NOMO-1 (cell line): ENCODE measurements at regions not wholly inside any gene's neighbourhood (a gene's known extent, or its start where the extent isn't known, plus 50 kb on each side); places are given as distances from the start of the nearest gene placed in this dataset.
"Not testable (repeated sequence)": the region's sequence is repeated elsewhere in the genome, so short reads cannot be mapped to it uniquely, and the experiment has no call there.

ENCODE experiments used
- DNase-seq, 2 experiments: peaks; one replicate each; lab custom pipeline; 2025; ENCODE audit not compliant: unreplicated experiment in 2 of 2; lab: John Stamatoyannopoulos, UW

DNA sequence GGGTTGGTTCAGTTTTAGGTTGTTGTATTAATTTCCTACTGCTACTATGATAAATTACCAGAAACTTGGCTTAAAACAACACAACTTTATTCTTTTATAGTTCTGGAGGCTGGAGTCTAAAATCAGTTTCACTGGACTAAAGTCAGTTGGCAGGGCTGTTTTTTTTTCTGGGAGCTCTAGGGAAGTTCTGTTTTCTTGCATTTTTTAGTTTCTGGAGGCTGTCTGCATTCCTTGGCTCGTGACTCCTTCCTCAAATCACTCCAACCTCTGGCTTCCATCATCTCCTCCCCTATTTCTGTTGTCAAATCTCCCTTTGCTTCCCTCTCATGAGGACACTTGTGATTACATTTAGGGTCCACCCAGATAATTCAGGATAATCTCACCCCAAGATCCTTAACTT is 51.3 kb upstream of the SUB1 start:
- no peak for DNase-seq

DNA sequence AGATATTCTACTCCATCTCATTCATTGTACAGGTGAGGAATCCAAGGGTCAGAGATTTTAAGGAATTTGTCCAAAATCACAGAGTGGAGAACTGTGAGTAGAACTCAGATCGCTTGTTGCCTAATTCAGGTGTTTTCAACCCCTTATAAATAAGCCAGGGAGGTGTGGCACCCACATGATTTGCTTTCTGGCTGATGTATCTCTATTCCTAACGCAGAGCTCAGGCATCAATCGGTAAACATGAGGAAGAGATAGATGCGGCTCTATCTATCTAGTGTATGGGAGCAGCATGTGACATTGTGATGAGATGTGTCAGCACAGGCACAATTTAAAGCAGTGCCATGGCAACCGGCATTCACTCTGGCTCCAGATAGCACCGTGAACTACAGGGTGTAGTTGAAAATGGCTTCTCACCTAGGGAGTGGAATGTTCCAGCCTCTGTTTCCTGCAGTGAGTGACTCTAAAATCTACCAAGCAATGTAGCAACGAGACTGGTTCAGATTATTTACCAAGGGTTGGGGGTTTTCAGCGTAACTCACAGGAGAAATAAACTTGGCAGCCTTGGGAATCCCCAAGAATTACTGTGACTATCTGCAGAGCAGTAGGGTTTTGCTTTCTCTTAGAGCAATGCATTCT is 53.4 kb upstream of the SUB1 start:
- DNase-seq, result peak in 1 of 2 experiments; percentile 56

DNA sequence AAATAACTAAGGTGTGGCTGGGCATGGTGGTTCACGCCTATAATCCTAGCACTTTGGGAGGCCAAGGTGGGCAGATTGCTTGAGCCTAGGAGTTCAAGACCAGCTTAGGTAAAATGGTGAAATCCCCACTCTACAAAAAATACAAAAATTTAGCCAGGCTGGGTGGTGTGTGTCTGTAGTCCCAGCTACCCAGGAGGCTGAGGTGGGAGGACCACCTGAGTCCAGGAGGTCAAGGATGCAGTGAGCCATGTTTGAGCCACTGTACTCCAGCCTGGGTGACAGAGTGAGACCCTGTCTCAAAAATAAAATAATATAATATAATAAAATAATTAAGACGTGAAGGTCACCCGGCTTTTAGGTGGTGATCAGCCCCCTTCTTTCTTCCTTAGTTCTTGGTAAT is 58.0 kb upstream of the SUB1 start:
- DNase-seq, result not testable (repeated sequence)

DNA sequence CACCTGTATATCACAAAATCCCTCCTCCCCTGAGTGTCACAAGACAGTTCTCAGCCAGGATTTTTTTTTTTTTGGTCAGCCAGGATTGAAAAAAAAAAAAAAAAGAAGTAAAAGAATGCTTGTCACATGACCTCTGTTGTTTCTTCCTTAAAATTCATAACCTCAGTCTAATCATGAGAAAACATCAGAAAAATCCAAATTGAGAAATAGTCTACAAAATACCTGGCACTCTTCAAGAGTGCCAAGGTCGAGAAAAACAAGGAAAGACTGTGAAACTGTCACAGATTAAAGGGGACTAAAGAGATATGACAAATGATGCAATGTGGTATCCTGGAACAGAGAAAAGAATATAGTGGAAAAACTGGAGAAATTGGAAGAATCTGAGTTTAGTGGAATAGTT is 58.5 kb upstream of the SUB1 start:
- peak in 1 of 2 experiments; percentile 63 for DNase-seq

DNA sequence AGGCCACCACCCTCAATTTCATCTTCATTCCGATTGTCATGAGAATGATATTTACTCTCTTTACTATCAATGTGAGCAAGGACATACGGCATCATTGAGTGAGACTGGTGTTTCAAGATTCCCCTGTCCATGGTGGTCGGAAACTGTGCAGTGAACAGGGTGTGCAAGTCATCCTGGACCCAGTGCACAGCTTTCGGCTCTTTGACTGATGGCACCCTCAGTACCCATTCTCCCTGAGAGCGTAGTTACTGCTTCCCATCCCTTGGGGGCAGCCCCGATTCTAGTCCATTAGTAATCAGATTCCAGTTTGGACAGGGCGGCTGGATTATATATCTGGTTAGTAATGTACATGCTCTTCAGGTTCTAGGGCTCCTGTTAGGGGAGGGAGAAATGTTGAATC is 61.7 kb upstream of the SUB1 start:
- DNase-seq, result no peak

DNA sequence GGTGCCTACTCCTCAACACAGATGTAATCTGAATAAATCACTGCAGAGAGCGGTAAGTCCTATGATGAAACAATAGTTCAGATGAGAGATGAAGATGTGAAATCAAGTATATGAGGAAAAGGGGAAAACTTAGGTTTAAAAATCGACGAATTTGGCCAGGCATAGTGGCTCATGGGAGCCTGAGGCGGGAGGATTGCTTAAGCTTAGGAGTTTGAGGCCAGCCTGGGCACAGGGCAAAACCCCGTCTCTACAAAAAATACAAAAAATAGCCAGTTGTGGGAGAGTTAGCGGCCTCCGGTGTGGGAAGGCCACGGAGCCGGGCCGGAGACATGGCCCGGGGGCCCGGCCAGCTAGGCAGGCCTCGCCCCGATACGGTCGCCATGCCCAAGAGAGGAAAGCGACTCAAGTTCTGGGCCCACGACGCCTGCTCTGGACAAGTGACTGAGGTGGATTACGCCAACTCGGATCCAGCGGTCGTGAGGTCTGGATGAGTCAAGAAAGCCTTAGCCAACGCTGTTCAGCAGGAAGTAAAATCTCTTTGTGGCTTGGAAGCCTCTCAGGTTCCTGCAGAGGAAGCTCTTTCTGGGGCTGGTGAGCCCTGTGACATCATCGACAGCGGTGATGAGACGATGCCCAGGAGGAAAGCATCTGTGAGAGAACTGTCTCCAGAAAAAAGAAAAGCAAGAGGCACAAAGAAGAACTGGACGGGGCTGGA is 62.8 kb upstream of the SUB1 start:
- DNase-seq, result peak; percentile 98 to 100

DNA sequence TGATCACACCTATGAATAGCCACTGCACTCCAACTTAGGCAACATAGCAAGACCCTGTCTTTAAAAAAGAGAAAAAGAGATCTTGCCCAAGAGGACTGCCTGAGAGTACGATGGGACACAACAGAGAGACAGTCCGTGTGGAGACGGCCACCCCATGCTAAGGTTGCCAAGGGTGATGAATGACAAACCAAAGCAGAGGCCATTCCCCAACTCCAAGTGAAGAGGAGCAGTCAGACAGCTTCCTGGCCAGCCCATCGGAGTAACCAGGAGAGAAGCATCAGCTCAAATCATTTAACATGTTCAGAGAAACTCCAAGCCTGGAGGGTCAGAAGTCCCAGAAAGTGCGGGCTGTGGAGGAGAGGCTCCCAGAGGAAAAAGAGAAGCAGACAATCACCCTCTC is 63.9 kb upstream of the SUB1 start:
- no peak for DNase-seq

DNA sequence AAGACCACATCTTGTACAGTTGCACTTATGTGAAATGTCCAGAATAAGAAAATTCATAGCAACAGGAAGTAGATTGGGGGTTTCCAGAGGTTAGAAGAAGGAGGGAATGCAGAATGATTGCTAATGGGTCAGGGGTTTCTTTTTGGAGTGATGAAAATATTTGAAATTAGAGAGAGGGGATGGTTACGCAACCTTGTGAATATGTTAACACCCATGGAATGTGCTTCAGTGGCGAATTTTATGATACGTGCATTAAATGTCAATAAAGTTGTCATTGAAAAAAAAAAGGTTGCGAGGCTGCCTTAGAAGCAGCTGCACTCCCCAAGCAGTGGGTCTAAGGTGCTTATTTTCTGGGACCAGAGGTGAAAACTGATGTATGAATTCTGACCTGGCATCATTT is 64.4 kb upstream of the SUB1 start:
- no peak for DNase-seq

DNA sequence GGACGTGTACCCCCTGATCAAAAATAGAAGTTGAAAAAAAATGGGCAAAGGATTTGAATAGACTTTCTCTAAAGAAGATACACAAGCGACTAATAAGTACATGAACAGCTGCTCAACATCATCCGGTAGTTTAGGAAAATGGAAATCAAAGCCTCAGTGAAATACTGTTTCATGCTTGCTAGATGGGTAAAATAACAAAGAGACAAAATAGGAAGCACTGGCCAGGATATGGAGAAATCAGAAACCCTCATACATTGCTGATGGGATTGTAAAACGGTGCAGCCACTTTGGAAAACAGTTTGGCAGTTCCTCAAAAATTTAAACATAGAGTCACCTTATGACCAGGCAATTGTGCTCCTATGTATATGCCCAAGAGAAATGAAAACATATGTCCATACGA is 65.0 kb upstream of the SUB1 start:
- peak; percentile 26 to 45 for DNase-seq

DNA sequence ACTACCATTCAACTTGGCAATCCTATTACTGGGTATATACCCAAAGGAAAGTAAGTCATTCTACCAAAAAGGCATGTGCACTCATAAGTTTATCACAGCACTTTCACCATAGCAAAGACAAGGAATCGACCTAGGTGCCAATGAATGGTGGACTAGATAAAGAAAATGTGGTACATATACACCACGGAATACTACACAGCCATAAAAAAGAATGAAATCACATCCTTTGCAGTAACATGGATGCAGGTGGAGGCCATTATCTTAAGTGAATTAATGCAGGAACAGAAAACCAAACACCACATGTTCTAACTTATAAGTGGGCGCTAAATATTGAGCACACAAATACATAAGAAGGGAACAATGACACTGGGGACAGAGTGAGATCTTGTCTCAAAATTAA is 65.8 kb upstream of the SUB1 start:
- no peak for DNase-seq

DNA sequence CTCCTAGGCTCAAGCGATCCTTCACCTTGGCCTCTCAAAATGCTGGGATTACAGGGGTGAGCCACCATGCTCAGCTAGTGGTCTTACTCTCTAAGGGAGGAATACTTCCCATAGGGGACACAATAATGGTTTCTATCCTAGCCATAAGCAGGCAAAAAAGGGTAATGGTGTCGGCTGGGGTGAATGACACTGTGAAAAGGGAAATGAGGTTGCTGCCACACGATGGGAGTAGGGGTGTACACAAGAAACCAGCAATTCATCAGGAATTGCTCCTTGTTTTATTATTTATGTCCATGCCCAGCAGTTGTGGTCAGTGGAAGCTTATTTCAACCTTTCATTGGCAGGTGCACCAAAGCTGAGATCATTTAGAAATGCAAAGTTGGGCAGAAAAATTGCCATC is 70.3 kb upstream of the ZFR start:
- no peak for DNase-seq

DNA sequence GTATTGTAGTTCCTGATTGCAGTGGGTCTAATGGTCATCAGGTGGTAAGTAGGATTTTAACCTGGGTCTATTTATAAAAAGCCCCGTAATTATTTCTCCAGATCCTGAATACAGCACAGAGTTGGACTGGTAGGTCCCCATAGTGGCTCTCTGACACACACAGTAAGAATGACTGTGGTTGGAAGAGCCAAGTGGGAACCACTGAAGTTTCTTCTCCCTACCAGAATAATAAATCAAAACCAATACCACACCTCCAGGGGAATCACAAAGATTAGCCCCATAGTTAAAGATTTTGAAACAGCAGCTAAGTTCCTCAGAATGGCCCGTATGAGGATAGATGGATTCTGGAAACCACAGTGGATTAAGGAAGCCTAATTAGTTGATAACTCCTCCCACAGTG is 68.4 kb upstream of the ZFR start:
- no peak for DNase-seq

DNA sequence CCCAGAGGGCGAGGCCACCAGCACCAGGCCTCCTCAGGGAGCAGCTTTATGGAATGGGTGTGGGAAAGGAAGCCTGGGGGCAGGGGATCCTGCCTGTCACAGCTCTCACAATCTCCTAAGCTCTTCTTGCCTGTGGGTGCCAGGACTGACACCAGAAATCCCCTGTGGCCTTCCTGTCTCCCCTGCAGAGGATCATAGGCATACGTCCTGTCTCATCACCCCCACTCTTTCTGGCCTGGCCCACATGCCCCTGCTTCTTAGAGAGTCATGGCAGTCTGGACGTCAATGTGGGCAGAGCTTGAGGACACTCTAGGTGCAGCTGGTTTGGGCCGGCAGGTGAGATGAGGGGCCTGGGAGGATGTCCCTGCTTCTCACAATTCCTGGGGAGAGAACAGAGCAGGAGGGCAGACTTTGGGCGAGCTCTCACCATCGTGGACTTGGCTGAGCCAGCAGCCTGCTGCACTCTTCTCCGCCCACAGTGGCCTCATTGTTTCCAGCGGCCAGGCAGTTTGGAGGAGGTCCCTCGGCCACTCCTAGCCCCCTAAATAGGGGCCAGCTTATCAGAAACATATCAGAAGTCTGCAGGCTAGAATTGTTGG is 67.3 kb upstream of the ZFR start:
- no peak for DNase-seq

DNA sequence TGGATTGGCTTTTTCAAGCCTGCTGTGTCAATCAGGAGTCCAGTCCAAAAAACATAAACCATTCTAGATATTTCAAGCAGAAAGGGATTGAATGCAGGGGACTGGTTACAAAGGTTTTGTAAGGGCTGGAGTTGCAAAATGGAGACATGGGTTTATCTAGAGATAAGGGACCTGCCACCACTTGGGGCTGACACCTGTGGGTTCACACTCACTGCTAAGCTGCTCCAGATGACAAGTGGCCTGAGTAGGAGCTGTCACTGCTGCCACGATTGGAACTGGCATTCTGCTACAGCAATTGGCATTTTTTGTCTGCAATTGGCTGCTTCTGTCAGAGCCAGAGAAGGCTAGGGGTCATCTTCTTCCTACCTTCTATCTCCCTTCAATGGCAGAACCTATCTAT is 66.3 kb upstream of the ZFR start:
- DNase-seq, result no peak

DNA sequence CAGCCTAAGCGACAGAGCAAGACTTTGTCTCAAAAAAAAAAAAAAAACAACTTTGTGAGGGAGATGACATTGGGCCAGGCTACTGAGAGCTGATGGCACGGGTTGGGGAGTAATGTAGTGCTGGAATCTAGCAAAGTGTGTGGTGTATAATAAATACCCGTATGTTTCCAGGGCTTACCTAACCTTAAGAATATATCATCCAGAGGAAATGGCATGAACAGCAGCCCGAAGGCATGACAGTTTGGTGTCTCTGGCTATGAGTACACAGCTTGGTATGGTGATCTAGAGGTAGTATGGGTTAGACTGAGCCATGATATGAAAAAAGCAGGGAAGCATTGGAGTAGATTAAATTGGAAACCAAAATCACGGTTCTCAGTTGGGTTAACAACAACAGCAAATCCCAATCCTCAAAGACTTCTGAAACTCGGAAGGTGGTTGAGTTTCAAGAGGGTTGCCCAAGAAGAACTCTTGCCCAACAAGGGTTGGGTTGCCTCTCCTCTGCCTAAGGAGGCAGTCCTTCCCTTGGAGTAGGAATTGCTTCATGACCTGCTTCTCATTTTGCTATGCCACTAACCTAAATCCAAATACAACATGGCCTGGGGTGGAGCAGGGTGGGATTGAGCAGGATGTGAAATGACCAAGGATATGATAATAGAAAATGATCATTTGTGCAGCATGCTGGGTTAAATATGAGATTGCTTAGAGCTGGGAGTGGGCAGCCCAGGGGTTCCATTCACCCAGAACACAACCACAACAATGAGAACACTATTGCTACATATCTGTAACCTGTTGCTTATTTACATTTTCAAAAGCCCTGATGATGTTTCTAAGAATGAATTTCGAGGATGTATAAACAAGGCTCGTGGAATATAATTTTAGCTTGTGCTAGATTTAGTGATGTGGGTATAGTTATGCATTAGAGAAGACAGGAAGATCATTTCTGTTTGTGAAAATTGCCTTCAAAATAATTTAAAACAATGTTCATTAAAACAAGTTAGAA is 64.6 kb upstream of the ZFR start:
- peak; percentile 96 to 100 for DNase-seq

DNA sequence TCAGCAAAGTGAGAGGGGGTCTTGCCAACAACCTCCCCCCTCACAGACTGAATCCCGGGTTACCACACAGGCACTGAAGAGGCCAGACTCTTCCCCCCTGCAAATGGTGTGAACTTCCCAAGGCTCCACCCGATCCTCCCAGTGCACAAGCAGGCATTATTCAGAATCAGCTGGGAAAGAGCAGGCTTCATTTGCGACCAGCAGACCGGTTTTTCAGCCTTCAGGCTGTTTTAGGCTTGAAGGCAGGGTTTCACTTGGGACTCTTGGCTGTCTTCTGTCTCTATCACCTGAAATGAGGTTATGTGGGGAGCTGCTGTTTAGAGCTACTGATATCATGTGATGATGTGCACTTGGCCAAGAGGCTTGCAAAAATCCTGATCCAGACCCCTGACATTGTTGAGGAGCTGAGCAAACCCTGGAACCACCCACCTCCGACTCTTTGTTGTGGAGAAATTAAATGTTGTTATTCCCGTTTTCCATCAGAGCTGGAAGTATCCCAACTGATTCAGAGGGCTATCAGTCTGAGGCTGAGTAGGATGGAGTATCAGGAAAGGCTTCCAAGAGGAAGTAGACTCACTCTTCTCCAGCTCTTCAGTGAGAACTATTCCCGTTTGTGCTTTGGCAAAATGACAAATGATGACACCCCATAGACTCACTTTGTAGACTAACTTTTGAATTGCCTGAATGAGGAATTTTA is 63.3 kb upstream of the ZFR start:
- DNase-seq, result no peak

DNA sequence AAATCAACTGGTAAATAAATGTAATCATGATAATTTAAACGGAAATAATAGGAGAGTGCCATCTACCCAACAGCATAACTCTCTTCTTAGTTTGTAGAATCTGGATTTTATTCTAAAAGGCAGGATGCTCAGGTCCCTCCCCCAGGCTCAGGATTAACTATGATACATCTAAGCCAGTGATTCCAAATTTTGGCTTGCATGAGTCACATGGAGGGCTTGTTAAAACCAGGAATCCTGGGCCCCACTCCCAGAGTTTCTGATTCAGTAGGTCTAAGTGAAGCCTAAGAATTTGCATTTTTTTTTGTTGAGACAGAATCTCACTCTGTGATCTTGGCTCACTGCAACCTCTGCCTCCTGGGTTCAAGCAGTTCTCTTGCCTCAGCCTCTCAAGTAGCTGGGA is 62.3 kb upstream of the ZFR start:
- DNase-seq, result no peak

DNA sequence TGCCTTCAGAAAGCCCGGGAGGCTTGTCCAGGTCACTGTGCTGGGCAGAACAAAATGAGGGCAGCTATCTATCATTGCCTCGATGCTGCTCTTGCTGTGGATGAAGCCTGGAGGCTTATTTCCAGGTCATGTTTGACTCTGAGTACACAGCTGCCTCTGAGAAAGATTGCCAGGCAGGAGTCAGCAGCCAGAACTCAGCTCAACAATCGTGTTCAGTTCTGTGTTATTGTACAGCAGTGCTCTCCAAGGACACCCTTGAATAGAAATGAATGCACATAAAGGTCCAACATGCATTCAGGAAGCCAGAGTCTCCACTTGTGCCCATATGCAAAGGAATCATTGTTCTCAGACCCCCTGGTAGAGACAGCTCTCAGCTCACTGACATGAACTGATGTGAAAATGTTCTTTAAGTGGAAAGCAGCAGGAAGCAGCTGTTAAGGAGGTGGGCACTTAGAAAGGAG is 61.7 kb upstream of the ZFR start:
- no peak for DNase-seq

DNA sequence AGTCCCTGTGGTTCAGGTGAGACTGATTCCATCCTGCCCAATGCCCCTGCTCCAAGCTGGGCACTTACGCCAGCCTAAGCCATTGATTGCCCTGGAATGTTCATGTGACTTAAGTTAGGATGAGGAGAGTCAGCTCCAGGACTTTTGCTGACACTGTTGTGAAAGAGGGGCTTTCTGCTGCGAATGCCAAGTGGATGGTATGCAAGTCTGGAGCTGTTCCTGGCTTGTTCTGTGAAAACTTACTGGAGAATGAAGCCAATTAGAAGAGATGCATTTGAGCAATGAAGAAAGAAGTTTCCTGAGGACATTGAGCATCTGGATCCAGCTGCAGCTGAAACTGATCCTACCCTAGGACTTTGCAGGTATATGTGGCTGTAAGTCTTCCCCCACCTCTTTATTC is 61.2 kb upstream of the ZFR start:
- no peak for DNase-seq

DNA sequence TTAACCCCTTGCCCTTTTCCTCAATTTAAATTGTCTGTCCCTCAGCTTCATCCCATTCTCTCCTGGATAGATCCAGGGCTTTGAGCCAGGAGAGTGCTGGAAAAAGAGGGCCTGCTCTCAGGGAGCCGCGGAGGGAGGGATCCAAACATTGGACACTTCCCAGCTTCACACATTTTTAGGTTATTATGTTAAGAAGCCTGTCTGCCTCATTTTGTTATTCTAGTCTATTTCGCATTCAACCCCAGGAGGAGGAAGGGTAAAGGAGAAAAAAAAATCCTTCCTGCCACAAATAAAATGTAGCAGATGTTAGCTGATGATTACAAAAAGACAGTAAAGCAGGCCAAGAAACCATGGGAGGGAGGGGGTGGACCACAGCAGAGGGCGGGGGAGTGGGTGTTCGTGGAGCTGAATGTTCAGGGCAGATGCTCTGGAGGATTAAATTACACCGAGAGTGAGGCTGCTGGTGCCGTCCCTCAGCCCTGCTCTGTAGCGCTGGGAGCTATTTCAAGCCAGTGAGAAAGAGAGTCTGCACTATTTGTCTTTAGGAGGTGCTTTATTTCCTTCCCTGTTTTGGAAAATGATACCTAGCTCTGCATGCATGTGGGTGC is 60.6 kb upstream of the ZFR start:
- peak; percentile 46 to 65 for DNase-seq
